ENCODE measurements at regions not wholly inside any gene's neighbourhood (a gene's known extent, or its start where the extent isn't known, plus 50 kb on each side); places are given as distances from the start of the nearest gene placed in this dataset.

GRCh38 chr1:5770981-5771765, 221.1 kb downstream of the NPHP4 start:
- Histone ChIP-seq H3K9me3 (replicated peaks in 1 of 2; ENCODE audit: control insufficient read depth in 1 of 2, insufficient read depth in 1 of 2, low read length in 2 of 2) (no peaks in the 10 kb centered on the region), H3K27me3 (ENCODE audit: control insufficient read depth in 2 of 2, insufficient read depth in 2 of 2, low read length in 2 of 2) (no peaks in the 10 kb centered on the region), H3K4me2 (replicated peaks; ENCODE audit: extremely low read depth, low read length, poor library complexity, severe bottlenecking) (peak overlapping the region; percentile 44), H2AFZ (ENCODE audit: insufficient read depth, low read depth, low read length, poor library complexity, severe bottlenecking) (no peak overlapping the region), H3K9ac (ENCODE audit: insufficient read depth, low read length, poor library complexity, severe bottlenecking) (no peak overlapping the region), H3K27ac (ENCODE audit: low read depth in 1 of 2, low read length in 2 of 2) (no peak overlapping the region), H3K4me1 (ENCODE audit: control insufficient read depth in 1 of 2, insufficient read depth in 2 of 2, low read length in 2 of 2) (peaks cover 3 to 10% of the 10 kb centered on the region in 2 donors), H4K20me1 (ENCODE audit: insufficient read depth, low read length) (no peaks in the 10 kb centered on the region), H3K79me2 (ENCODE audit: insufficient read depth, low read length) (no peaks in the 10 kb centered on the region), H3K36me3 (replicated peaks in 1 of 2; ENCODE audit: control insufficient read depth in 1 of 2, insufficient read depth in 2 of 2, low read length in 2 of 2) (no peaks in the 10 kb centered on the region), H3K4me3 (replicated peaks in 1 of 3; ENCODE audit: low read depth in 2 of 3, low read length in 3 of 3) (peak overlapping the region in 1 of 3 experiments; percentile 17)
- Mint-ChIP-seq H3K27me3 (ENCODE audit: low read depth in 3 of 3) (peaks cover 5 to 12% (median 10%) of the 10 kb centered on the region in 3 donors), H3K9me3 (peaks cover 0 to 2% (median 0%) of the 10 kb centered on the region in 7 donors), H3K27ac (peak overlapping the region in 2 of 7 donors; percentile 17 to 37), H3K36me3 (no peaks in the 10 kb centered on the region), H3K4me3 (peak overlapping the region; percentile 58 to 76), H3K4me1 (peaks cover 9% of the 10 kb centered on the region)
- DNase-seq: peak; percentile 2 to 34 (median 10)
- intact Hi-C loops (cut with micrococcal nuclease): no loop called here
- 8% methylated on average over 20 of the region's 23 CpGs for WGBS (ENCODE audit: insufficient coverage)
- no peak for TF ChIP-seq CTCF (IDR thresholded peaks at IDR 0.05)

GRCh38 chr1:5769760-5770159, 222.5 kb downstream of the NPHP4 start:
- 100% methylated on average over 4 of the region's 5 CpGs for WGBS (ENCODE audit: insufficient coverage)
- H3K36me3 Mint-ChIP-seq: no peaks in the 10 kb centered on the region
- H3K27ac Mint-ChIP-seq: peak overlapping the region in 1 of 7 donors; percentile 63
- no peak overlapping the region for H3K27ac ChIP-seq (ENCODE audit: low read depth in 1 of 2, low read length in 2 of 2)
- H3K9ac ChIP-seq (ENCODE audit: insufficient read depth, low read length, poor library complexity, severe bottlenecking): no peak overlapping the region
- H3K27me3 Mint-ChIP-seq (ENCODE audit: low read depth in 3 of 3): peaks cover 10 to 19% (median 13%) of the 10 kb centered on the region in 3 donors
- no peaks in the 10 kb centered on the region for H3K27me3 ChIP-seq (ENCODE audit: control insufficient read depth in 2 of 2, insufficient read depth in 2 of 2, low read length in 2 of 2)
- H3K9me3 ChIP-seq (replicated peaks in 1 of 2; ENCODE audit: control insufficient read depth in 1 of 2, insufficient read depth in 1 of 2, low read length in 2 of 2): peaks cover 0 to under 1% of the 10 kb centered on the region in 2 donors
- H3K4me1 ChIP-seq (ENCODE audit: control insufficient read depth in 1 of 2, insufficient read depth in 2 of 2, low read length in 2 of 2): peaks cover 3 to 10% of the 10 kb centered on the region in 2 donors
- H3K4me3 ChIP-seq (replicated peaks in 1 of 3; ENCODE audit: low read depth in 2 of 3, low read length in 3 of 3): no peak overlapping the region
- no peak for DNase-seq
- intact Hi-C loops (cut with micrococcal nuclease): no loop called here
- peaks cover 0 to 5% (median 2%) of the 10 kb centered on the region in 7 donors for H3K9me3 Mint-ChIP-seq
- H4K20me1 ChIP-seq (ENCODE audit: insufficient read depth, low read length): no peaks in the 10 kb centered on the region
- no peak for TF ChIP-seq CTCF (IDR thresholded peaks at IDR 0.05)
- no peak overlapping the region for H2AFZ ChIP-seq (ENCODE audit: insufficient read depth, low read depth, low read length, poor library complexity, severe bottlenecking)
- no peaks in the 10 kb centered on the region for H3K79me2 ChIP-seq (ENCODE audit: insufficient read depth, low read length)
- no peaks in the 10 kb centered on the region for H3K36me3 ChIP-seq (replicated peaks in 1 of 2; ENCODE audit: control insufficient read depth in 1 of 2, insufficient read depth in 2 of 2, low read length in 2 of 2)
- H3K4me3 Mint-ChIP-seq: no peak overlapping the region
- H3K4me1 Mint-ChIP-seq: peaks cover 9% of the 10 kb centered on the region
- H3K4me2 ChIP-seq (replicated peaks; ENCODE audit: extremely low read depth, low read length, poor library complexity, severe bottlenecking): no peak overlapping the region
